ENCODE measurements at regions not wholly inside any gene's neighbourhood (a gene's known extent, or its start where the extent isn't known, plus 50 kb on each side); places are given as distances from the start of the nearest gene placed in this dataset.

DNA sequence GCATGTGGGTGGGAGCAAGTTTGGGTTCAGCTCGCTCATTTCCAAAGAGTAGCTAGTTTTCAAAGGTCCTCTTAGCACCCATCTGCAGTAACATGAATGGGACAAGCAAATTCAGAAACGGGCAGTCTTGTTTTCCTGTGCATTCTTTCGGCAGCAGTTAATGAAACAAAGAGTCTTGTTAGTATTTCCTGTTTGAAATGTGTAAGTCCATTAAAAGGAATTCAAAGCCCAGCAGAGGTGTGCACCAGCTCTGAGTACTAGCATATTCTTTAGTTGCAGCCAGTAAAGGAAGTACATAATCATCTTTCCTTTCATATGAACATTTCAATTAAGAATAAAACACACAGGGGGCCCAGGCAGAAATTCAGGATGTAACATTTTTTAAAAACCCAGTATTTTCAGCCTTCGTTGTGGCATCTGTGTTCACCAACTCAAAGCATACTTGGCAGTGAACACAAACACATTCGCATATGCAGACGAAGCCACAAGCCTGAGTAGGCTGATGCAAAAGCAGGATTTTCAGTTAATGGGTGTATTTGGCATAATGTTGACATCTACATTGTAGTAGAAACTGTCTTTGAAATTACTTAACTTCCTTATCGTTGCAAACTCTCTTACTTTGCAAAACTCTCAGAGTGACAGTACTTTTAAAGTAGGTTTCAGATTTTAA is 570.0 kb upstream of the FLRT2 start:
- TF ChIP-seq, protein P1, sequence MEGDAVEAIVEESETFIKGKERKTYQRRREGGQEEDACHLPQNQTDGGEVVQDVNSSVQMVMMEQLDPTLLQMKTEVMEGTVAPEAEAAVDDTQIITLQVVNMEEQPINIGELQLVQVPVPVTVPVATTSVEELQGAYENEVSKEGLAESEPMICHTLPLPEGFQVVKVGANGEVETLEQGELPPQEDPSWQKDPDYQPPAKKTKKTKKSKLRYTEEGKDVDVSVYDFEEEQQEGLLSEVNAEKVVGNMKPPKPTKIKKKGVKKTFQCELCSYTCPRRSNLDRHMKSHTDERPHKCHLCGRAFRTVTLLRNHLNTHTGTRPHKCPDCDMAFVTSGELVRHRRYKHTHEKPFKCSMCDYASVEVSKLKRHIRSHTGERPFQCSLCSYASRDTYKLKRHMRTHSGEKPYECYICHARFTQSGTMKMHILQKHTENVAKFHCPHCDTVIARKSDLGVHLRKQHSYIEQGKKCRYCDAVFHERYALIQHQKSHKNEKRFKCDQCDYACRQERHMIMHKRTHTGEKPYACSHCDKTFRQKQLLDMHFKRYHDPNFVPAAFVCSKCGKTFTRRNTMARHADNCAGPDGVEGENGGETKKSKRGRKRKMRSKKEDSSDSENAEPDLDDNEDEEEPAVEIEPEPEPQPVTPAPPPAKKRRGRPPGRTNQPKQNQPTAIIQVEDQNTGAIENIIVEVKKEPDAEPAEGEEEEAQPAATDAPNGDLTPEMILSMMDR (IDR thresholded peaks at IDR 0.05; ENCODE audit: poor library complexity, severe bottlenecking) = no peak
- H3K4me3 ChIP-seq (ENCODE audit: severe bottlenecking) = no peak overlapping the region
- no peaks in the 10 kb centered on the region for H3K36me3 ChIP-seq (ENCODE audit: low read depth)
- H3K4me1 ChIP-seq (ENCODE audit: insufficient read depth, poor library complexity, severe bottlenecking) = no peaks in the 10 kb centered on the region
- no peaks in the 10 kb centered on the region for H3K9me3 ChIP-seq (ENCODE audit: severe bottlenecking)
- no peak for ATAC-seq (ENCODE audit: low read depth)
- DNase-seq (ENCODE audit: low spot score) = no peak
- no peaks in the 10 kb centered on the region for H3K27me3 ChIP-seq (ENCODE audit: insufficient read depth, poor library complexity, severe bottlenecking)
- no peak overlapping the region for H3K27ac ChIP-seq (ENCODE audit: poor library complexity, severe bottlenecking)

GRCh38 chr14:84961637-84962036 is 568.3 kb upstream of the FLRT2 start:
- ATAC-seq (ENCODE audit: low read depth) = no peak
- TF ChIP-seq, protein P1 (IDR thresholded peaks at IDR 0.05; ENCODE audit: poor library complexity, severe bottlenecking) = no peak
- DNase-seq (ENCODE audit: low spot score) = no peak

DNA sequence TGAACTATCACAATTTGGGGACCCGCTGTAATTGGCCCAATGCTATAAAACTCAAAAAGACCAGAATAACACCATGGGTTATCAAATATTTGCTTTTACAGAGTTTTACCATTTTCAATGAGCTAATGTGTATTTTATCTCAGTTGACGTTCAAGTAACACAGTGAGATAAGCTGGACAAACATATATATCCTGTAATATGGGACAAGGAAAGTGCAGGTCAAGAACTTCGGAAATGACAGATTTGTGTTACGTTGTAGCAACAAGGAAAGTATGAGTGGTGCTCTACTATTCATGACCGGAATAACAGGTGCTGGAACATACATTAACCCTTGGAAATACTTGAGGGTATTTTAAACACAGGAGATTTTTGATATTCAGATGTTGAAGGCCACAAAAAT is 566.4 kb upstream of the FLRT2 start:
- H3K4me3 ChIP-seq (ENCODE audit: severe bottlenecking) = no peak overlapping the region
- no peak overlapping the region for H3K27ac ChIP-seq (ENCODE audit: poor library complexity, severe bottlenecking)
- H3K27me3 ChIP-seq (ENCODE audit: insufficient read depth, poor library complexity, severe bottlenecking) = no peaks in the 10 kb centered on the region
- H3K36me3 ChIP-seq (ENCODE audit: low read depth) = no peaks in the 10 kb centered on the region
- no peaks in the 10 kb centered on the region for H3K4me1 ChIP-seq (ENCODE audit: insufficient read depth, poor library complexity, severe bottlenecking)
- H3K9me3 ChIP-seq (ENCODE audit: severe bottlenecking) = no peaks in the 10 kb centered on the region
- TF ChIP-seq, protein P1 (IDR thresholded peaks at IDR 0.05; ENCODE audit: poor library complexity, severe bottlenecking) = no peak
- no peak for ATAC-seq (ENCODE audit: low read depth)
- no peak for DNase-seq (ENCODE audit: low spot score)

More at GRCh38 chr14:84961637-84962036, 568.3 kb upstream of the FLRT2 start:
- no peak overlapping the region for H3K27ac ChIP-seq (ENCODE audit: poor library complexity, severe bottlenecking)
- H3K36me3 ChIP-seq (ENCODE audit: low read depth) = no peaks in the 10 kb centered on the region
- H3K27me3 ChIP-seq (ENCODE audit: insufficient read depth, poor library complexity, severe bottlenecking) = no peaks in the 10 kb centered on the region
- H3K4me3 ChIP-seq (ENCODE audit: severe bottlenecking) = no peak overlapping the region
- H3K9me3 ChIP-seq (ENCODE audit: severe bottlenecking) = no peaks in the 10 kb centered on the region
- no peaks in the 10 kb centered on the region for H3K4me1 ChIP-seq (ENCODE audit: insufficient read depth, poor library complexity, severe bottlenecking)

GRCh38 chr14:84965279-84965678 is 564.7 kb upstream of the FLRT2 start:
- Histone ChIP-seq H3K4me3 (ENCODE audit: severe bottlenecking) (no peak overlapping the region), H3K4me1 (ENCODE audit: insufficient read depth, poor library complexity, severe bottlenecking) (no peaks in the 10 kb centered on the region), H3K27me3 (ENCODE audit: insufficient read depth, poor library complexity, severe bottlenecking) (no peaks in the 10 kb centered on the region), H3K27ac (ENCODE audit: poor library complexity, severe bottlenecking) (no peak overlapping the region), H3K36me3 (ENCODE audit: low read depth) (no peaks in the 10 kb centered on the region), H3K9me3 (ENCODE audit: severe bottlenecking) (no peaks in the 10 kb centered on the region)
- DNase-seq (ENCODE audit: low spot score) (no peak), ATAC-seq (ENCODE audit: low read depth) (no peak)
- TF ChIP-seq, protein P1 (IDR thresholded peaks at IDR 0.05; ENCODE audit: poor library complexity, severe bottlenecking) = no peak

- DNase-seq (ENCODE audit: low spot score) (no peak), ATAC-seq (ENCODE audit: low read depth) (peak; percentile 74)
- Histone ChIP-seq H3K4me1 (ENCODE audit: insufficient read depth, poor library complexity, severe bottlenecking) (no peaks in the 10 kb centered on the region), H3K36me3 (ENCODE audit: low read depth) (no peaks in the 10 kb centered on the region), H3K27me3 (ENCODE audit: insufficient read depth, poor library complexity, severe bottlenecking) (no peaks in the 10 kb centered on the region), H3K27ac (ENCODE audit: poor library complexity, severe bottlenecking) (no peak overlapping the region), H3K9me3 (ENCODE audit: severe bottlenecking) (no peaks in the 10 kb centered on the region), H3K4me3 (ENCODE audit: severe bottlenecking) (no peak overlapping the region)
- TF ChIP-seq, protein P1 (IDR thresholded peaks at IDR 0.05; ENCODE audit: poor library complexity, severe bottlenecking) = no peak
Observed at GRCh38 chr14:84969501-84969900, 560.4 kb upstream of the FLRT2 start.

Data from RWPE2 (cell line).